ENCODE measurements at regions not wholly inside any gene's neighbourhood (a gene's known extent, or its start where the extent isn't known, plus 50 kb on each side); places are given as distances from the start of the nearest gene placed in this dataset.

DNA sequence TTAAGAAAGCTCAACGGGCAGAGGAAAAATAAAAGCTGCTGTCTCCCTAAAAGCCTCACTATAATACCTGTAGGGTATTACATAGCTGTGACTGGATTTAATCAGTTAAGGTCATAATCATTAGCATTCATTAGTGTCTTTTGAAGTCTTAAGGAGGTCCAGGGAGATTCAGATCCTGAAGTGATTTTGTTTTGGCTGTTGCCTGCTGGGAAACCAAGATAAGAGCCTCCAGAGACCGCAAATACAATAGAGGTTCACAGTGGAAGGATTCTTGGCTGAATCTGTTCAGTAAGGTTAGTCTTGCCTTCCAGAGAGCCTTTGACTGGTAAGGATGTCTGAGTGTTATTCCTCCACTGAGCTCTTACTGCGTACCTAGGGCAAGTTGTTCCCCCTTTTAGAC is 54.0 kb upstream of the TNFRSF19 start:
- TF ChIP-seq, protein P1, sequence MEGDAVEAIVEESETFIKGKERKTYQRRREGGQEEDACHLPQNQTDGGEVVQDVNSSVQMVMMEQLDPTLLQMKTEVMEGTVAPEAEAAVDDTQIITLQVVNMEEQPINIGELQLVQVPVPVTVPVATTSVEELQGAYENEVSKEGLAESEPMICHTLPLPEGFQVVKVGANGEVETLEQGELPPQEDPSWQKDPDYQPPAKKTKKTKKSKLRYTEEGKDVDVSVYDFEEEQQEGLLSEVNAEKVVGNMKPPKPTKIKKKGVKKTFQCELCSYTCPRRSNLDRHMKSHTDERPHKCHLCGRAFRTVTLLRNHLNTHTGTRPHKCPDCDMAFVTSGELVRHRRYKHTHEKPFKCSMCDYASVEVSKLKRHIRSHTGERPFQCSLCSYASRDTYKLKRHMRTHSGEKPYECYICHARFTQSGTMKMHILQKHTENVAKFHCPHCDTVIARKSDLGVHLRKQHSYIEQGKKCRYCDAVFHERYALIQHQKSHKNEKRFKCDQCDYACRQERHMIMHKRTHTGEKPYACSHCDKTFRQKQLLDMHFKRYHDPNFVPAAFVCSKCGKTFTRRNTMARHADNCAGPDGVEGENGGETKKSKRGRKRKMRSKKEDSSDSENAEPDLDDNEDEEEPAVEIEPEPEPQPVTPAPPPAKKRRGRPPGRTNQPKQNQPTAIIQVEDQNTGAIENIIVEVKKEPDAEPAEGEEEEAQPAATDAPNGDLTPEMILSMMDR (IDR thresholded peaks at IDR 0.05; ENCODE audit: insufficient read depth, low read depth, low read length), result no peak
- TF ChIP-seq EZH2 (IDR thresholded peaks at IDR 0.05; ENCODE audit: insufficient read depth, low read length), result no peak
